Spleen (tissue), 11 donors: ENCODE measurements at regions not wholly inside any gene's neighbourhood (a gene's known extent, or its start where the extent isn't known, plus 50 kb on each side); places are given as distances from the start of the nearest gene placed in this dataset.

ENCODE experiments used
- DNase-seq: peaks from one replicate; pipeline ENCODE4 v3.0.0-alpha.2; 2020
- H3K27ac ChIP-seq, 8 donors: fragments of 200-600 bp; sonication (generic) in 7 of 8; 1 replicate in 4 of 8; 2 replicates in 4 of 8; pipeline versions ENCODE4 v1.5.0 to v1.8.0; 2016 to 2021; ENCODE audit warnings: inconsistent platforms in 4 of 8, mild to moderate bottlenecking in 4 of 8, moderate library complexity in 1 of 8
- H3K27me3 ChIP-seq, 7 donors: fragments of 200-600 bp; sonication (generic) in 6 of 7; replicated peaks in 1 of 7; 1 replicate in 4 of 7; 2 replicates in 3 of 7; pipeline versions ENCODE4 v1.5.0 to v1.8.0; 2016 to 2021; ENCODE audit warnings: inconsistent platforms in 3 of 7, mild to moderate bottlenecking in 1 of 7
- H3K36me3 ChIP-seq, 6 donors: fragments of 200-600 bp; sonication (generic) in 5 of 6; 1 replicate in 4 of 6; 2 replicates in 2 of 6; pipeline versions ENCODE4 v1.5.0 to v1.8.0; 2016 to 2021; ENCODE audit warnings: inconsistent platforms in 2 of 6
- H3K4me1 ChIP-seq, 6 donors: fragments of 200-600 bp; sonication (generic) in 5 of 6; 1 replicate in 3 of 6; 2 replicates in 3 of 6; pipeline versions ENCODE4 v1.5.0 to v1.8.0; 2016 to 2021; ENCODE audit warnings: inconsistent platforms in 3 of 6
- H3K4me3 ChIP-seq, 8 donors: fragments of 200-600 bp; sonication (generic) in 7 of 8; 1 replicate in 4 of 8; 2 replicates in 4 of 8; pipeline versions ENCODE4 v1.5.0 to v1.8.0; 2016 to 2021; ENCODE audit warnings: inconsistent platforms in 4 of 8, mild to moderate bottlenecking in 4 of 8, moderate library complexity in 2 of 8
- H3K9me3 ChIP-seq, 8 donors: fragments of 200-600 bp; sonication (generic) in 7 of 8; 1 replicate in 4 of 8; 2 replicates in 4 of 8; pipeline versions ENCODE4 v1.5.0 to v1.8.0; 2016 to 2021; ENCODE audit warnings: inconsistent platforms in 4 of 8
- CTCF ChIP-seq, 11 experiments: fragments of 200-600 bp in 7 of 11; fragments of 450-650 bp in 4 of 11; sonication (generic) in 4 of 11; IDR thresholded peaks in 8 of 11; conservative IDR thresholded peaks in 3 of 11; 1 replicate in 7 of 11; 2 replicates in 4 of 11; pipeline versions ENCODE4 v1.4.0 to v1.8.0; 2016 to 2021; ENCODE audit warnings: antibody characterized with exemption in 11 of 11, inconsistent platforms in 4 of 11, mild to moderate bottlenecking in 1 of 11
- POLR2A ChIP-seq, 3 donors: fragments of 450-650 bp; IDR thresholded peaks; one replicate each; pipeline ENCODE4 v1.5.1; 2017; ENCODE audit warnings: antibody characterized with exemption in 3 of 3, mild to moderate bottlenecking in 1 of 3
- POLR2AphosphoS5 ChIP-seq, 3 donors: sonication (generic); formaldehyde crosslinking; IDR thresholded peaks; one replicate each; pipeline ENCODE4 v1.5.1; 2017; ENCODE audit warnings: antibody characterized with exemption in 3 of 3
- WGBS, 5 donors: extraction: QIAGEN DNeasy Blood & Tissue Kit in 3 of 5; methylation state at CpG; one replicate each; pipeline versions ENCODE4 v1.1.5 to v1.1.7; 2013 to 2018; 5-methylcytosine and 5-hydroxymethylcytosine counted together
- intact Hi-C: fragments of 100-400 bp; cut with DNase I; formaldehyde crosslinking; loops from one replicate; pipeline ENCODE4 v1.15.0; 2023; ENCODE audit warnings: low total_unique reads
- donor health status: healthy with polysubstance abuse.
- donor health status: DM: no; HTN: no; CAD: no; lungs with moderate emphysema.
- donor health status: DM: no; HTN: no; CAD: no.
- donor health status: Bipolar disorder and iron deficiency.
- donor health status: healthy.
- donor health status: DM: no; HTN: no; CAD: no.
- donor health status: DM: yes; HTN: yes; CAD: no.

- 89 to 96% (median 94%) methylated on average over 5 of the region's 5 CpGs for WGBS, 5 donors
- Histone ChIP-seq H3K9me3 (no peaks in the 10 kb centered on the region), H3K4me1 (no peaks in the 10 kb centered on the region), H3K36me3 (no peaks in the 10 kb centered on the region), H3K27me3 (no peaks in the 10 kb centered on the region), H3K4me3 (no peak overlapping the region), H3K27ac (no peak overlapping the region)
- no peak for TF ChIP-seq CTCF (IDR thresholded peaks at IDR 0.05 in 8 of 11, conservative IDR thresholded peaks at IDR 0.05 in 3 of 11)
- TF ChIP-seq POLR2A (IDR thresholded peaks at IDR 0.05): no peak
- TF ChIP-seq POLR2AphosphoS5 (IDR thresholded peaks at IDR 0.05): no peak
- DNase-seq: no peak
- intact Hi-C loops: no loop called here
Measured at GRCh38 chr7:24178811-24179570, 105.0 kb upstream of the NPY start.

- no peak for TF ChIP-seq CTCF (IDR thresholded peaks at IDR 0.05 in 8 of 11, conservative IDR thresholded peaks at IDR 0.05 in 3 of 11)
- TF ChIP-seq POLR2AphosphoS5 (IDR thresholded peaks at IDR 0.05): no peak
- no peak for TF ChIP-seq POLR2A (IDR thresholded peaks at IDR 0.05)
- 74 to 88% (median 77%) methylated on average over 3 of the region's 3 CpGs for WGBS, 5 donors
- no peaks in the 10 kb centered on the region for H3K36me3 ChIP-seq
- H3K4me1 ChIP-seq: no peaks in the 10 kb centered on the region
- no peak for DNase-seq
- H3K27ac ChIP-seq: no peak overlapping the region
- no peaks in the 10 kb centered on the region for H3K27me3 ChIP-seq
- intact Hi-C loops: no loop called here
- no peaks in the 10 kb centered on the region for H3K9me3 ChIP-seq
- H3K4me3 ChIP-seq: no peak overlapping the region
Measured at GRCh38 chr7:24191362-24191761, 92.6 kb upstream of the NPY start.

- DNase-seq: no peak
- Histone ChIP-seq H3K27ac (no peak overlapping the region), H3K36me3 (no peaks in the 10 kb centered on the region), H3K27me3 (no peaks in the 10 kb centered on the region), H3K4me3 (no peak overlapping the region), H3K9me3 (no peaks in the 10 kb centered on the region), H3K4me1 (no peaks in the 10 kb centered on the region)
- TF ChIP-seq POLR2A (IDR thresholded peaks at IDR 0.05): no peak
- TF ChIP-seq CTCF (IDR thresholded peaks at IDR 0.05 in 8 of 11, conservative IDR thresholded peaks at IDR 0.05 in 3 of 11): no peak
- no peak for TF ChIP-seq POLR2AphosphoS5 (IDR thresholded peaks at IDR 0.05)
- intact Hi-C loops: no loop called here
- 49 to 76% (median 59%) methylated on average over 2 of the region's 2 CpGs for WGBS, 5 donors
Measured at GRCh38 chr7:24192053-24192452, 91.9 kb upstream of the NPY start.

GRCh38 chr7:24192691-24193090, 91.3 kb upstream of the NPY start:
- Histone ChIP-seq H3K27me3 (no peaks in the 10 kb centered on the region), H3K4me3 (no peak overlapping the region), H3K27ac (no peak overlapping the region), H3K4me1 (no peaks in the 10 kb centered on the region), H3K9me3 (no peaks in the 10 kb centered on the region), H3K36me3 (no peaks in the 10 kb centered on the region)
- DNase-seq: no peak
- WGBS, 5 donors: 67 to 91% (median 86%) methylated on average over 4 of the region's 4 CpGs
- TF ChIP-seq CTCF (IDR thresholded peaks at IDR 0.05 in 8 of 11, conservative IDR thresholded peaks at IDR 0.05 in 3 of 11) (no peak), POLR2A (IDR thresholded peaks at IDR 0.05) (no peak), POLR2AphosphoS5 (IDR thresholded peaks at IDR 0.05) (no peak)
- intact Hi-C loops: no loop called here
